GM12878 (cell line): ENCODE measurements at regions not wholly inside any gene's neighbourhood (a gene's known extent, or its start where the extent isn't known, plus 50 kb on each side); places are given as distances from the start of the nearest gene placed in this dataset.

ENCODE experiments used
- ATAC-seq: fragments of 200-7000 bp; cut with Tn5 transposase; 3 replicates; pipeline ENCODE4 v1.9.1; 2020; ENCODE audit warnings: mild to moderate bottlenecking, moderate library complexity
- BruUV-seq: library from RNA; stranded (reverse); fragments of 400-500 nt; replicated peaks from 2 replicates; lab custom pipeline; 2021; lab: Mats Ljungman, UMichigan
- CTCF ChIA-PET: fragments of 300-600 bp; sonication (Branson Sonifier 250); formaldehyde crosslinking; extraction: SDS; loops from one replicate; lab custom pipeline; 2021; ENCODE audit warnings: inconsistent platforms; lab: Yijun Ruan, JAX
- POLR2A ChIA-PET: fragments of 350-600 bp; formaldehyde crosslinking; extraction: SDS; loops from one replicate; lab custom pipeline; 2021; ENCODE audit warnings: inconsistent platforms; lab: Charles Lee
- RAD21 ChIA-PET: fragments of 300-600 bp; sonication (Branson Sonifier 250); formaldehyde crosslinking; loops from one replicate; lab custom pipeline; 2023; ENCODE audit warnings: antibody characterized with exemption; ENCODE audit not compliant: unreplicated experiment; lab: Charles Lee
- SMC1A ChIA-PET: fragments of 300-600 bp; sonication (Branson Sonifier 250); formaldehyde crosslinking; loops from one replicate; lab custom pipeline; 2023; ENCODE audit not compliant: unreplicated experiment, uncharacterized antibody; lab: Charles Lee
- DNase-seq: peaks from one replicate; pipeline ENCODE4 v3.0.0-alpha.2; 2011; ENCODE audit warnings: low read depth, low spot score
- FAIRE-seq: peaks from 3 replicates; lab custom pipeline; 2011; peaks lifted over from hg19 to GRCh38; lab: Jason Lieb, UNC
- H2AFZ ChIP-seq: 2 replicates; pipeline ENCODE4 v1.6.0; 2011; ENCODE audit warnings: low read depth, low read length, control low read depth; ENCODE audit not compliant: control insufficient read depth
- H3K27ac ChIP-seq: 2 replicates; pipeline ENCODE4 v1.5.1; 2011; ENCODE audit warnings: control low read depth; ENCODE audit not compliant: control insufficient read depth, insufficient read depth
- H3K27me3 ChIP-seq, 2 experiments: replicated peaks in 1 of 2; 2 replicates each; pipeline versions ENCODE4 v1.6.0 to v1.6.1; 2011; ENCODE audit warnings: low read length in 1 of 2; ENCODE audit not compliant: control insufficient read depth in 2 of 2, insufficient read depth in 2 of 2
- H3K36me3 ChIP-seq, 2 experiments: 2 replicates each; pipeline ENCODE4 v1.5.1; 2011; ENCODE audit warnings: low read length in 1 of 2; ENCODE audit not compliant: control insufficient read depth in 2 of 2, insufficient read depth in 2 of 2
- H3K4me1 ChIP-seq: 2 replicates; pipeline ENCODE4 v1.6.1; 2011; ENCODE audit warnings: mild to moderate bottlenecking, low read length, moderate library complexity, mixed read lengths; ENCODE audit not compliant: control insufficient read depth, insufficient read depth
- H3K4me2 ChIP-seq: 2 replicates; pipeline ENCODE4 v1.6.0; 2011; ENCODE audit warnings: control low read depth; ENCODE audit not compliant: control insufficient read depth, insufficient read depth
- H3K4me3 ChIP-seq: fragments of 200-600 bp; sonication (generic); 2 replicates; pipeline ENCODE4 v1.5.1; 2016
- H3K79me2 ChIP-seq: 2 replicates; pipeline ENCODE4 v1.6.0; 2011; ENCODE audit warnings: low read length; ENCODE audit not compliant: control insufficient read depth, insufficient read depth
- H3K9ac ChIP-seq: 2 replicates; pipeline ENCODE4 v1.8.0; 2011; ENCODE audit warnings: low read length, control low read depth, mixed read lengths; ENCODE audit not compliant: control insufficient read depth, insufficient read depth
- H3K9me3 ChIP-seq: replicated peaks from 3 replicates; pipeline ENCODE4 v1.5.1; 2011; ENCODE audit warnings: mild to moderate bottlenecking, low read length; ENCODE audit not compliant: control insufficient read depth, insufficient read depth
- H4K20me1 ChIP-seq: 2 replicates; pipeline ENCODE4 v1.6.0; 2011; ENCODE audit not compliant: control insufficient read depth, insufficient read depth
- ATF3 ChIP-seq: IDR thresholded peaks from 2 replicates; pipeline ENCODE4 v1.6.1; 2011; ENCODE audit warnings: low read depth, mild to moderate bottlenecking, low read length, moderate library complexity, borderline replicate concordance; ENCODE audit errors: extremely low read depth
- BMI1 ChIP-seq: fragments of 450-650 bp; IDR thresholded peaks from 2 replicates; pipeline ENCODE4 v1.6.1; 2016; ENCODE audit warnings: mild to moderate bottlenecking, moderate library complexity, borderline replicate concordance
- BRCA1 ChIP-seq: IDR thresholded peaks from 2 replicates; pipeline ENCODE4 v1.6.1; 2011; ENCODE audit warnings: low read depth, low read length, improper control_type of control experiment
- CREM ChIP-seq: IDR thresholded peaks from 2 replicates; pipeline ENCODE4 v1.6.1; 2014; ENCODE audit warnings: antibody characterized with exemption, low read depth
- EGR1 ChIP-seq, 2 experiments: IDR thresholded peaks; 1 replicate in 1 of 2; 2 replicates in 1 of 2; pipeline ENCODE4 v1.6.1; 2011 to 2012; ENCODE audit warnings: low read depth in 2 of 2, low read length in 2 of 2, borderline replicate concordance in 1 of 2, mild to moderate bottlenecking in 1 of 2, moderate library complexity in 1 of 2
- FOXK2 ChIP-seq: fragments of 450-650 bp; IDR thresholded peaks from 2 replicates; pipeline ENCODE4 v1.6.1; 2017; ENCODE audit warnings: mild to moderate bottlenecking, moderate library complexity
- GATAD2B ChIP-seq: fragments of 450-650 bp; conservative IDR thresholded peaks from 2 replicates; pipeline ENCODE4 v1.6.1; 2017; ENCODE audit warnings: low read depth, mild to moderate bottlenecking, moderate library complexity
- HDAC6 ChIP-seq: fragments of 200-600 bp; sonication (generic); IDR thresholded peaks from one replicate; pipeline ENCODE4 v1.8.0; 2017; ENCODE audit warnings: antibody characterized with exemption; ENCODE audit not compliant: unreplicated experiment
- IRF4 ChIP-seq: IDR thresholded peaks from 2 replicates; pipeline ENCODE4 v1.6.1; 2011; ENCODE audit warnings: low read depth, low read length
- MEF2A ChIP-seq: IDR thresholded peaks from 2 replicates; pipeline ENCODE4 v1.6.1; 2011; ENCODE audit warnings: low read depth, mild to moderate bottlenecking, low read length, moderate library complexity; ENCODE audit not compliant: insufficient read depth
- NFXL1 ChIP-seq: fragments of 450-650 bp; IDR thresholded peaks from 2 replicates; pipeline ENCODE4 v1.6.1; 2017; ENCODE audit warnings: antibody characterized with exemption, mild to moderate bottlenecking, borderline replicate concordance
- PAX8 ChIP-seq: fragments of 450-650 bp; IDR thresholded peaks from 2 replicates; pipeline ENCODE4 v1.6.1; 2017; ENCODE audit warnings: mild to moderate bottlenecking, moderate library complexity
- SPI1 ChIP-seq: IDR thresholded peaks from 2 replicates; pipeline ENCODE4 v1.6.1; 2011; ENCODE audit warnings: low read depth, mild to moderate bottlenecking, low read length, moderate library complexity, borderline replicate concordance; ENCODE audit not compliant: insufficient read depth
- STAT1 ChIP-seq: fragments of 450-650 bp; conservative IDR thresholded peaks from 2 replicates; pipeline ENCODE4 v1.6.1; 2014; ENCODE audit warnings: antibody characterized with exemption, mild to moderate bottlenecking
- TBL1XR1 ChIP-seq: IDR thresholded peaks from 2 replicates; pipeline ENCODE4 v1.6.1; 2012; ENCODE audit warnings: low read depth, low read length, improper control_type of control experiment
- ZNF207 ChIP-seq: fragments of 450-650 bp; IDR thresholded peaks from 2 replicates; pipeline ENCODE4 v1.6.1; 2014; ENCODE audit warnings: antibody characterized with exemption, mild to moderate bottlenecking, borderline replicate concordance
- ZNF217 ChIP-seq: fragments of 450-650 bp; IDR thresholded peaks from 2 replicates; pipeline ENCODE4 v1.6.1; 2017; ENCODE audit warnings: antibody characterized with exemption, mild to moderate bottlenecking
- WGBS: methylation state at CpG from one replicate; pipeline ENCODE4 v1.1.6; 2016; ENCODE audit warnings: low lambda C conversion rate; ENCODE audit not compliant: insufficient replicate concordance, insufficient coverage; ENCODE audit errors: missing lambda C conversion rate; 5-methylcytosine and 5-hydroxymethylcytosine counted together
- in situ Hi-C: fragments of 300-500 bp; cut with MboI; formaldehyde crosslinking; loops from 9 replicates; pipeline ENCODE4 v1.14.3; 2018; ENCODE audit warnings: mixed read lengths
- intact Hi-C: fragments of 100-400 bp; cut with micrococcal nuclease; formaldehyde crosslinking; loops from one replicate; pipeline ENCODE4 v1.14.2; 2022; ENCODE audit not compliant: unreplicated experiment

DNA sequence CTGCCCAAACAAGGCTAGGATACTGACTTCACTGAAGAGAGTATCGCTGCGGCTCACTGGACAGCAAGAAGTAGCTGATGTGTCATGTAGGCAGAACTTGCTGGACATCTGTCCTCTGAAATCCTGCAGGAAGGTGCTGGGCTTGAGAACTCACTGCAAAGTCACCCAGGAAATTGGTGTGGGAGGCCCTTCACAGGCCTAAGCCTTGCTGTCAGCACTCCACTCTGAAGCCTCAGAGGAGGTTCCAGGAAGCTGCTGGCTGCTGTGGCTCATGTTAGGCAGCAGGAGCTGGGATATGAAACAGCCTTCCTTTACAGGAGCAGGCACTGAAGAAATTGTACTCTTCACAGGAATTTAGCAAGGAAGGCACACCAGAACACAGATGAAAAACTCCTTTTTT lies 88.3 kb upstream of the CCDC68 start:
- ChIA-PET POLR2A (no interaction called here), SMC1A (no interaction called here), RAD21 (no interaction called here), CTCF (interaction anchor here (1.2 to 1.3 kb wide), 2 partner anchors 11 to 21 kb away, joined by 3 read pairs; no protein-coding TSS in a partner anchor)
- ATAC-seq = no peak
- Histone ChIP-seq H3K27me3 (no peaks in the 10 kb centered on the region), H3K9ac (no peak overlapping the region), H4K20me1 (no peaks in the 10 kb centered on the region), H2AFZ (no peak overlapping the region), H3K36me3 (no peaks in the 10 kb centered on the region), H3K4me2 (no peak overlapping the region), H3K4me1 (no peaks in the 10 kb centered on the region), H3K4me3 (no peak overlapping the region), H3K9me3 (no peaks in the 10 kb centered on the region), H3K27ac (no peak overlapping the region), H3K79me2 (no peaks in the 10 kb centered on the region)
- WGBS = 90% methylated on average over 2 of the region's 2 CpGs
- in situ Hi-C loops (no loop called here), intact Hi-C loops (no loop called here)
- no peak for FAIRE-seq
- no TSS peak for BruUV-seq
- no peak for TF ChIP-seq BMI1
- no peak for TF ChIP-seq PAX8
- TF ChIP-seq TBL1XR1 = no peak
- TF ChIP-seq NFXL1 = no peak
- no peak for TF ChIP-seq BRCA1
- no peak for TF ChIP-seq SPI1
- no peak for TF ChIP-seq MEF2A
- TF ChIP-seq GATAD2B = no peak
- no peak for TF ChIP-seq ATF3
- TF ChIP-seq ZNF207 = no peak
- no peak for TF ChIP-seq ZNF217
- TF ChIP-seq HDAC6 = no peak
- no peak for TF ChIP-seq IRF4
- no peak for TF ChIP-seq CREM
- TF ChIP-seq FOXK2 = no peak
- no peak for TF ChIP-seq STAT1
- TF ChIP-seq EGR1 (IDR thresholded peaks at IDR 0.05; ENCODE audit: borderline replicate concordance in 1 of 2, low read depth in 2 of 2, low read length in 2 of 2) = no peak
- no peak for DNase-seq
